PC-9 (cell line): ENCODE measurements at regions not wholly inside any gene's neighbourhood (a gene's known extent, or its start where the extent isn't known, plus 50 kb on each side); places are given as distances from the start of the nearest gene placed in this dataset.

Experiments used
- BruUV-seq: library from RNA; stranded (reverse); fragments of 400-500 nt; replicated peaks from 2 replicates; lab custom pipeline; 2021; lab: Mats Ljungman, UMichigan
- CTCF ChIA-PET: fragments of 300-600 bp; sonication (Branson Sonifier 250); formaldehyde crosslinking; loops from one replicate; lab custom pipeline; 2022; ENCODE audit warnings: antibody characterized with exemption; lab: Charles Lee
- POLR2A ChIA-PET: fragments of 300-600 bp; sonication (Branson Sonifier 250); formaldehyde crosslinking; loops from one replicate; lab custom pipeline; 2022; ENCODE audit warnings: antibody characterized with exemption; ENCODE audit not compliant: unreplicated experiment; lab: Charles Lee
- DNase-seq, 2 experiments: peaks; one replicate each; pipeline versions ENCODE4 v3.0.0 to v3.0.0-alpha.2; 2015 to 2022; ENCODE audit warnings: mixed read lengths in 1 of 2
- H2AFZ ChIP-seq: fragments of 200-600 bp; sonication (generic); 2 replicates; pipeline ENCODE4 v1.8.1; 2017; ENCODE audit warnings: antibody characterized with exemption
- H3F3A ChIP-seq: fragments of 200-600 bp; sonication (generic); 2 replicates; pipeline ENCODE4 v1.8.1; 2017; ENCODE audit warnings: antibody characterized with exemption, mild to moderate bottlenecking, low read depth; ENCODE audit not compliant: insufficient read depth
- H3K27ac ChIP-seq: fragments of 200-600 bp; sonication (generic); 2 replicates; pipeline ENCODE4 v1.6.1; 2016; ENCODE audit warnings: mixed run types
- H3K27me3 ChIP-seq: fragments of 200-600 bp; sonication (generic); 2 replicates; pipeline ENCODE4 v1.6.1; 2016; ENCODE audit warnings: low read depth, mixed run types; ENCODE audit not compliant: insufficient read depth
- H3K36me3 ChIP-seq: fragments of 200-600 bp; sonication (generic); 2 replicates; pipeline ENCODE4 v1.6.1; 2016; ENCODE audit warnings: low read depth, mixed run types
- H3K4me1 ChIP-seq: fragments of 200-600 bp; sonication (generic); replicated peaks from 2 replicates; pipeline ENCODE4 v1.6.1; 2016; ENCODE audit warnings: mixed run types; ENCODE audit not compliant: insufficient read depth
- H3K4me2 ChIP-seq: fragments of 200-600 bp; sonication (generic); 2 replicates; pipeline ENCODE4 v1.6.1; 2017; ENCODE audit warnings: mixed run types
- H3K4me3 ChIP-seq: fragments of 200-600 bp; sonication (generic); 2 replicates; pipeline ENCODE4 v1.6.1; 2016; ENCODE audit warnings: mixed run types
- H3K79me2 ChIP-seq: fragments of 200-600 bp; sonication (generic); 2 replicates; pipeline ENCODE4 v1.6.1; 2017; ENCODE audit warnings: low read depth, mixed run types
- H3K9me2 ChIP-seq: fragments of 200-600 bp; sonication (generic); 2 replicates; pipeline ENCODE4 v1.8.1; 2017; ENCODE audit warnings: mild to moderate bottlenecking; ENCODE audit not compliant: insufficient read depth
- H3K9me3 ChIP-seq: fragments of 200-600 bp; sonication (generic); 2 replicates; pipeline ENCODE4 v1.8.1; 2016; ENCODE audit warnings: low read depth; ENCODE audit not compliant: insufficient read depth
- H4K20me1 ChIP-seq: fragments of 200-600 bp; sonication (generic); 2 replicates; pipeline ENCODE4 v1.8.1; 2017; ENCODE audit not compliant: insufficient read depth
- EZH2 ChIP-seq: fragments of 200-600 bp; sonication (generic); IDR thresholded peaks from 2 replicates; pipeline ENCODE4 v1.8.0; 2017; ENCODE audit warnings: antibody characterized with exemption, low read depth
- intact Hi-C: fragments of 100-400 bp; cut with micrococcal nuclease; formaldehyde crosslinking; loops from one replicate; pipeline ENCODE4 v1.10.0; 2022; ENCODE audit not compliant: unreplicated experiment
- TF ChIP-seq, protein P1 (sequence below): fragments of 200-600 bp; sonication (generic); conservative IDR thresholded peaks from 2 replicates; pipeline ENCODE4 v1.6.1; 2017; ENCODE audit warnings: mixed run types, antibody characterized with exemption, mild to moderate bottlenecking, moderate library complexity

DNA sequence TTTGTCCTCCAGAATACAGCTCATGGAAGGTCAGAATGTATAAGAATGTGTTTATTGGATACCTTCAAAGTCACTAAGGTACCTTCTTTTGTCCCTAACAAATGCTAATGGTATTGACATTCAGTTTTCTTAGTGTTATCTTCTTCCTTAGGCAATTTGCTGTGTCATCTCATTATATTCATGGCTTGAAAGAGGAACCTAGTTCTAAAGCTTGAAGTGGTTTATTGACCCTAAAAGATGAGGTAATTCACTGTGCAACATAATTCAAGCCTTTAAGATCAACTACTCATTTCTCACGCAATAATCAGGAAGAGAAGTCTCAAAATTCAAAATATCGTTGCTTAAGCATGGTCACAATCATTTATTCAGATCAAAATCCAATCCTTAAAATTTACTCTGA lies 342.7 kb upstream of the RIOK2 start:
- H3K9me2 ChIP-seq: no peaks in the 10 kb centered on the region
- no peaks in the 10 kb centered on the region for H3K36me3 ChIP-seq
- H3K27me3 ChIP-seq: no peaks in the 10 kb centered on the region
- H3K4me1 ChIP-seq: no peaks in the 10 kb centered on the region
- H4K20me1 ChIP-seq: no peaks in the 10 kb centered on the region
- CTCF ChIA-PET: no interaction called here
- H3K27ac ChIP-seq: no peak overlapping the region
- no peak for DNase-seq
- intact Hi-C loops: no loop called here
- no peak overlapping the region for H3K4me2 ChIP-seq
- TF ChIP-seq, protein P1, sequence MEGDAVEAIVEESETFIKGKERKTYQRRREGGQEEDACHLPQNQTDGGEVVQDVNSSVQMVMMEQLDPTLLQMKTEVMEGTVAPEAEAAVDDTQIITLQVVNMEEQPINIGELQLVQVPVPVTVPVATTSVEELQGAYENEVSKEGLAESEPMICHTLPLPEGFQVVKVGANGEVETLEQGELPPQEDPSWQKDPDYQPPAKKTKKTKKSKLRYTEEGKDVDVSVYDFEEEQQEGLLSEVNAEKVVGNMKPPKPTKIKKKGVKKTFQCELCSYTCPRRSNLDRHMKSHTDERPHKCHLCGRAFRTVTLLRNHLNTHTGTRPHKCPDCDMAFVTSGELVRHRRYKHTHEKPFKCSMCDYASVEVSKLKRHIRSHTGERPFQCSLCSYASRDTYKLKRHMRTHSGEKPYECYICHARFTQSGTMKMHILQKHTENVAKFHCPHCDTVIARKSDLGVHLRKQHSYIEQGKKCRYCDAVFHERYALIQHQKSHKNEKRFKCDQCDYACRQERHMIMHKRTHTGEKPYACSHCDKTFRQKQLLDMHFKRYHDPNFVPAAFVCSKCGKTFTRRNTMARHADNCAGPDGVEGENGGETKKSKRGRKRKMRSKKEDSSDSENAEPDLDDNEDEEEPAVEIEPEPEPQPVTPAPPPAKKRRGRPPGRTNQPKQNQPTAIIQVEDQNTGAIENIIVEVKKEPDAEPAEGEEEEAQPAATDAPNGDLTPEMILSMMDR: no peak
- no peak for TF ChIP-seq EZH2
- no peaks in the 10 kb centered on the region for H3F3A ChIP-seq
- no peak overlapping the region for H2AFZ ChIP-seq
- BruUV-seq: no TSS peak
- H3K79me2 ChIP-seq: no peaks in the 10 kb centered on the region
- no peaks in the 10 kb centered on the region for H3K9me3 ChIP-seq
- POLR2A ChIA-PET: no interaction called here
- no peak overlapping the region for H3K4me3 ChIP-seq

DNA sequence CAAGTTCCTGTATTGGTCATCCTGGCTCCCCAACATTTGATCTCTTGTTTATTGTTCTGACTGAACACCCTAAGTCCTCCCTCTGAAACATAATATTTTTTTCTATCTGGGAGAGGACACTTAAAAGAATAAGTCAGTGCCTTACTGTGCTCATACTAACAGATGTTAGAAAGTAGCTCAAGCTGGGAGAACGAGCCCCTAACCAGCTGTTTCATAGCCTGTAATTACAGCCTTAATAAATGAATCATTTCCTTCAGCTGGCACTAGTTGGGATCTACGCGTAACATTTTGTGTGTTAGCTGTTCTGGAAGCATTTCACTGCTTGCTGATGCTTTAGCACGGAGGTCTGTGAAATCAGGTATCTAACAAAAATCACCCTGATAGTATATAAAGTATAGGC lies 345.9 kb upstream of the RIOK2 start:
- ChIA-PET POLR2A (interaction anchor here (0.7 kb wide), 1 partner anchor 258 kb away, joined by 3 read pairs; no protein-coding TSS in a partner anchor), CTCF (no interaction called here)
- Histone ChIP-seq H3K9me2 (no peaks in the 10 kb centered on the region), H3K79me2 (no peaks in the 10 kb centered on the region), H2AFZ (no peak overlapping the region), H3F3A (no peaks in the 10 kb centered on the region), H3K4me2 (no peak overlapping the region), H3K9me3 (no peaks in the 10 kb centered on the region), H4K20me1 (no peaks in the 10 kb centered on the region), H3K4me1 (no peaks in the 10 kb centered on the region), H3K36me3 (no peaks in the 10 kb centered on the region), H3K27ac (no peak overlapping the region), H3K27me3 (no peaks in the 10 kb centered on the region), H3K4me3 (no peak overlapping the region)
- intact Hi-C loops: no loop called here
- no TSS peak for BruUV-seq
- no peak for TF ChIP-seq EZH2
- no peak for DNase-seq

DNA sequence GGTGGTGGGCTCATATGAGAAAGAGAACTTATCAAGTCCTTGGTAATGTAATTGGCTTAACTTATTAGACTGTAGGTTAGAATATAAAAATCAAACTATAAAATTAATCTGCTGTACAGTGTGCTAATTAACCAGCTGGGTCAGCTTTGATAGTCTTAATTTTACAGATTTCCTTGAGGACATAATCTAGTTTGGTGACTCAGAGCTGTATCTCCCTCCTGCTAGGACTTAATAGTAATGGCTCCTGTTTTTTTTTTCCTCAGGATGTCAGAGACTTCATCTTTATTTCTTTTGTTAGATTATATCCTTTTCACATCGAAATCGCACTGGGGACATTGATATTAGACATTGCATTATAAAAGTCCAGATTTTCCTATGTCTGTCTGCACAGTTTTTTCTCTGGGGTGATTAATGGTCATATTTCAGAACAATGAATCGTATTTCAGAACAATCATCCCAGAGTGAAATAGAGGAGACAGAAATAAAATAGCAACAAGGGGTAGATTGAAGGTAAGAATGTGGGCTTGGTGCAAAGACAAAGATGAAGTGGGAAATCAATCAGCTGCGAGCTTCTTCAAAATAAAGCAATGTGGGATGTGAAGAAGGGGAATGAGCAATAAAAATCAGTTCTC lies 346.4 kb upstream of the RIOK2 start:
- no peaks in the 10 kb centered on the region for H3K9me2 ChIP-seq
- no peak for DNase-seq
- H3K36me3 ChIP-seq: no peaks in the 10 kb centered on the region
- no peak overlapping the region for H3K27ac ChIP-seq
- TF ChIP-seq EZH2: no peak
- TF ChIP-seq, protein P1: no peak
- H3K9me3 ChIP-seq: no peaks in the 10 kb centered on the region
- no peaks in the 10 kb centered on the region for H3K27me3 ChIP-seq
- CTCF ChIA-PET: no interaction called here
- no peaks in the 10 kb centered on the region for H3F3A ChIP-seq
- no peak overlapping the region for H3K4me3 ChIP-seq
- POLR2A ChIA-PET: interaction anchor here (0.7 kb wide), 1 partner anchor 1379 kb away, joined by 3 read pairs; no protein-coding TSS in a partner anchor
- no peak overlapping the region for H3K4me2 ChIP-seq
- no peaks in the 10 kb centered on the region for H3K79me2 ChIP-seq
- intact Hi-C loops: no loop called here
- no TSS peak for BruUV-seq
- H4K20me1 ChIP-seq: no peaks in the 10 kb centered on the region
- H3K4me1 ChIP-seq: no peaks in the 10 kb centered on the region
- no peak overlapping the region for H2AFZ ChIP-seq
